GM19351 (cell line): ENCODE measurements at regions not wholly inside any gene's neighbourhood (a gene's known extent, or its start where the extent isn't known, plus 50 kb on each side); places are given as distances from the start of the nearest gene placed in this dataset.
"Not testable (repeated sequence)": the region's sequence is repeated elsewhere in the genome, so short reads cannot be mapped to it uniquely, and the experiment has no call there.

Source experiments
- ATAC-seq: cut with Tn5 transposase; IDR thresholded peaks from one replicate; pipeline ENCODE4 v1.9.1; 2021; ENCODE audit warnings: mild to moderate bottlenecking, moderate library complexity; ENCODE audit not compliant: unreplicated experiment

GRCh38 chr5:53265043-53265442 lies 155.5 kb upstream of the MOCS2 start:
- ATAC-seq, result no peak

GRCh38 chr5:53268241-53268640 lies 158.7 kb upstream of the MOCS2 start:
- ATAC-seq, result not testable (repeated sequence)

- no peak for ATAC-seq
Observed at GRCh38 chr5:53275666-53276065, 166.1 kb upstream of the MOCS2 start.

- no peak for ATAC-seq
Observed at GRCh38 chr5:53276825-53277224, 167.3 kb upstream of the MOCS2 start.

GRCh38 chr5:53277491-53277890 lies 167.9 kb upstream of the MOCS2 start:
- ATAC-seq, result no peak

- no peak for ATAC-seq
Observed at GRCh38 chr5:53287573-53287972, 178.0 kb upstream of the MOCS2 start.

GRCh38 chr5:53288511-53288910 lies 179.0 kb upstream of the MOCS2 start:
- ATAC-seq, result no peak

- no peak for ATAC-seq
Observed at GRCh38 chr5:53291047-53291446, 181.5 kb upstream of the MOCS2 start.

GRCh38 chr5:53291528-53291927 lies 182.0 kb upstream of the MOCS2 start:
- ATAC-seq, result no peak

- no peak for ATAC-seq
Observed at GRCh38 chr5:53298841-53299240, 181.6 kb upstream of the FST start.

- no peak for ATAC-seq
Observed at GRCh38 chr5:53302529-53302928, 177.9 kb upstream of the FST start.

GRCh38 chr5:53303105-53303504 lies 177.3 kb upstream of the FST start:
- ATAC-seq, result no peak

- not testable (repeated sequence) for ATAC-seq
Observed at GRCh38 chr5:53305316-53305715, 175.1 kb upstream of the FST start.

GRCh38 chr5:53309653-53310052 lies 170.8 kb upstream of the FST start:
- no peak for ATAC-seq

GRCh38 chr5:53311681-53312080 lies 168.7 kb upstream of the FST start:
- no peak for ATAC-seq

- ATAC-seq, result no peak
Observed at GRCh38 chr5:53313145-53313544, 167.3 kb upstream of the FST start.

- ATAC-seq, result no peak
Observed at GRCh38 chr5:53318303-53318702, 162.1 kb upstream of the FST start.

- no peak for ATAC-seq
Observed at GRCh38 chr5:53319315-53319714, 161.1 kb upstream of the FST start.

- no peak for ATAC-seq
Observed at GRCh38 chr5:53321073-53321472, 159.4 kb upstream of the FST start.

GRCh38 chr5:53321721-53322120 lies 158.7 kb upstream of the FST start:
- no peak for ATAC-seq

GRCh38 chr5:53322257-53322656 lies 158.2 kb upstream of the FST start:
- ATAC-seq, result no peak

GRCh38 chr5:53323511-53323910 lies 156.9 kb upstream of the FST start:
- no peak for ATAC-seq

- no peak for ATAC-seq
Observed at GRCh38 chr5:53323943-53324642, 156.3 kb upstream of the FST start.
